Upper lobe of left lung (tissue), 6 donors: ENCODE measurements at regions not wholly inside any gene's neighbourhood (a gene's known extent, or its start where the extent isn't known, plus 50 kb on each side); places are given as distances from the start of the nearest gene placed in this dataset.

ENCODE experiments used
- ATAC-seq, 2 donors: fragments of 200-7000 bp; cut with Tn5 transposase; one replicate each; pipeline ENCODE4 v1.9.1; 2022; ENCODE audit warnings: mild to moderate bottlenecking in 2 of 2, moderate library complexity in 2 of 2; ENCODE audit not compliant: low FRiP score in 2 of 2
- DNase-seq, 2 donors: peaks; one replicate each; pipeline ENCODE4 v3.0.0-alpha.2; 2019 to 2020
- H3K27ac ChIP-seq, 4 donors: fragments of 200-600 bp; sonication (generic); one replicate each; pipeline ENCODE4 v1.5.1; 2016 to 2019
- H3K27me3 ChIP-seq, 4 donors: fragments of 200-600 bp; sonication (generic); one replicate each; pipeline ENCODE4 v1.5.1; 2017 to 2019
- H3K36me3 ChIP-seq, 4 donors: fragments of 200-600 bp; sonication (generic); one replicate each; pipeline ENCODE4 v1.5.1; 2016 to 2019
- H3K4me1 ChIP-seq, 4 donors: fragments of 200-600 bp; sonication (generic); one replicate each; pipeline ENCODE4 v1.5.1; 2018 to 2019
- H3K4me3 ChIP-seq, 4 donors: fragments of 200-600 bp; sonication (generic); one replicate each; pipeline ENCODE4 v1.5.1; 2017 to 2019; ENCODE audit warnings: mild to moderate bottlenecking in 2 of 4, moderate library complexity in 1 of 4
- H3K9me3 ChIP-seq, 4 donors: fragments of 200-600 bp; sonication (generic); one replicate each; pipeline ENCODE4 v1.5.1; 2018 to 2019
- EP300 ChIP-seq, 4 donors: sonication (generic); formaldehyde crosslinking; IDR thresholded peaks; one replicate each; pipeline ENCODE4 v1.5.1; 2017; ENCODE audit warnings: antibody characterized with exemption in 4 of 4, control low read depth in 2 of 4
- POLR2A ChIP-seq, 4 donors: fragments of 450-650 bp; IDR thresholded peaks; one replicate each; pipeline ENCODE4 v1.5.1; 2016 to 2017; ENCODE audit warnings: antibody characterized with exemption in 4 of 4, mild to moderate bottlenecking in 2 of 4
- POLR2AphosphoS5 ChIP-seq, 2 donors: sonication (generic); formaldehyde crosslinking; IDR thresholded peaks; one replicate each; pipeline ENCODE4 v1.5.1; 2017; ENCODE audit warnings: antibody characterized with exemption in 2 of 2
- WGBS, 2 donors: methylation state at CpG; one replicate each; pipeline ENCODE4 v1.1.5; 2017 to 2018; 5-methylcytosine and 5-hydroxymethylcytosine counted together
- TF ChIP-seq, protein P1 (sequence below), 6 experiments: fragments of 450-650 bp in 4 of 6; fragments of 200-600 bp in 2 of 6; sonication (generic) in 2 of 6; IDR thresholded peaks; one replicate each; pipeline ENCODE4 v1.5.1; 2016 to 2019; ENCODE audit warnings: antibody characterized with exemption in 6 of 6
- donor health status: DM: no; HTN: no; CAD: no; lungs with moderate emphysema.
- donor health status: DM: no; HTN: yes; CAD: no; lungs with severe emphysema.

DNA sequence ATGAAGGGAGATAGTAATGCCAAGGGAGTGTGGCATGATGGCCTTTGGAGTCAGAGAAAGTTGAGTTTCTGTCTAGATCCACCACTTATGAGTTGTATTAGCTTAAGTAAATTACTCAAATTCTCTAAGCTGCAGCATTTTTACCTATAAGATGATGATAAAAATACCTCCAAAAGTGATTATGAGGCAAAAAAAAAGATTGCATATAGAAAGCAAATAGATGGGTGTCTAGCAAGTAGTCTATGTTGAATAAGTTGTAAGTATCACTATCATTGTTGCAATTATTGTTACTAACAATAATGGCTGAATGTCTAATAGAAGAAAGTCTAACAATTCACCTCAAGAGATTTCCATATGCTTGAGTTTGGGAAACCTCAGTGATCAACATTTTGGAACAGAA is 959.2 kb upstream of the GJE1 start:
- ATAC-seq = no peak
- no peak overlapping the region for H3K4me3 ChIP-seq
- no peaks in the 10 kb centered on the region for H3K27me3 ChIP-seq
- TF ChIP-seq POLR2A (IDR thresholded peaks at IDR 0.05) (no peak), POLR2AphosphoS5 (IDR thresholded peaks at IDR 0.05) (no peak), EP300 (IDR thresholded peaks at IDR 0.05) (no peak)
- TF ChIP-seq, protein P1, sequence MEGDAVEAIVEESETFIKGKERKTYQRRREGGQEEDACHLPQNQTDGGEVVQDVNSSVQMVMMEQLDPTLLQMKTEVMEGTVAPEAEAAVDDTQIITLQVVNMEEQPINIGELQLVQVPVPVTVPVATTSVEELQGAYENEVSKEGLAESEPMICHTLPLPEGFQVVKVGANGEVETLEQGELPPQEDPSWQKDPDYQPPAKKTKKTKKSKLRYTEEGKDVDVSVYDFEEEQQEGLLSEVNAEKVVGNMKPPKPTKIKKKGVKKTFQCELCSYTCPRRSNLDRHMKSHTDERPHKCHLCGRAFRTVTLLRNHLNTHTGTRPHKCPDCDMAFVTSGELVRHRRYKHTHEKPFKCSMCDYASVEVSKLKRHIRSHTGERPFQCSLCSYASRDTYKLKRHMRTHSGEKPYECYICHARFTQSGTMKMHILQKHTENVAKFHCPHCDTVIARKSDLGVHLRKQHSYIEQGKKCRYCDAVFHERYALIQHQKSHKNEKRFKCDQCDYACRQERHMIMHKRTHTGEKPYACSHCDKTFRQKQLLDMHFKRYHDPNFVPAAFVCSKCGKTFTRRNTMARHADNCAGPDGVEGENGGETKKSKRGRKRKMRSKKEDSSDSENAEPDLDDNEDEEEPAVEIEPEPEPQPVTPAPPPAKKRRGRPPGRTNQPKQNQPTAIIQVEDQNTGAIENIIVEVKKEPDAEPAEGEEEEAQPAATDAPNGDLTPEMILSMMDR (IDR thresholded peaks at IDR 0.05) = no peak
- H3K9me3 ChIP-seq = no peaks in the 10 kb centered on the region
- DNase-seq = no peak
- H3K36me3 ChIP-seq = no peaks in the 10 kb centered on the region
- no peak overlapping the region for H3K27ac ChIP-seq
- no peaks in the 10 kb centered on the region for H3K4me1 ChIP-seq

- no peaks in the 10 kb centered on the region for H3K9me3 ChIP-seq
Observed at GRCh38 chr6:141169419-141169818, 963.3 kb upstream of the GJE1 start.

DNA sequence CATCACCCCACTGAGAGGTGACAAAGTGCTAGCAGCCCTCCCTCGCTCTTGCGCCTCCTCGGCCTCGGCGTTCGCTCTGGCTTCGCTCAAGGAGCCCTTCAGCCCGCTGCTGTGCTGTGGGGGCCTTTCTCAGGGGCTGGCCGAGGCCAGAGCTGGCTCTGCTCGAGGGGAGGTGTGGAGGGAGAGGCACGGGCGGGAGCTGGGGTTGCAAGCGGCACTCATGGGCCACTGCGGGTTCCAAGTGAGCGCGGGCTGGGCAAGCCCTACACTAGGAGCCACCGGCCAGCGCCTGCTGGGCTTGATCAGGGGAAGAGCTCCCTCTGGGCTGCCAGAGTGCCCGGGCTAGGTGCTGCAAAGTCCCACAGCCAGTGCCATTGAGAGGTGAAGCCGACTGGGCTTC is 964.8 kb upstream of the GJE1 start:
- H3K9me3 ChIP-seq = no peaks in the 10 kb centered on the region
- H3K4me3 ChIP-seq = no peak overlapping the region
- 92 to 94% methylated on average over 16 to 20 of the region's 20 CpGs for WGBS, 2 donors
- peaks cover 0 to 6% (median 0%) of the 10 kb centered on the region in 4 donors for H3K4me1 ChIP-seq
- H3K36me3 ChIP-seq = no peaks in the 10 kb centered on the region
- H3K27ac ChIP-seq = no peak overlapping the region
- no peaks in the 10 kb centered on the region for H3K27me3 ChIP-seq
- TF ChIP-seq, protein P1 (IDR thresholded peaks at IDR 0.05) = no peak
- no peak for TF ChIP-seq POLR2AphosphoS5 (IDR thresholded peaks at IDR 0.05)
- TF ChIP-seq EP300 (IDR thresholded peaks at IDR 0.05) = no peak
- TF ChIP-seq POLR2A (IDR thresholded peaks at IDR 0.05) = no peak
- DNase-seq = peak in 1 of 2 donors; percentile 62
- ATAC-seq = no peak

More at GRCh38 chr6:141169419-141169818, 963.3 kb upstream of the GJE1 start:
- Histone ChIP-seq H3K27ac (no peak overlapping the region), H3K27me3 (no peaks in the 10 kb centered on the region), H3K36me3 (no peaks in the 10 kb centered on the region), H3K4me3 (no peak overlapping the region), H3K4me1 (peaks cover 0 to 4% (median 0%) of the 10 kb centered on the region in 4 donors)
- TF ChIP-seq EP300 (IDR thresholded peaks at IDR 0.05) = no peak
- TF ChIP-seq, protein P1 (IDR thresholded peaks at IDR 0.05) = no peak
- no peak for TF ChIP-seq POLR2A (IDR thresholded peaks at IDR 0.05)
- TF ChIP-seq POLR2AphosphoS5 (IDR thresholded peaks at IDR 0.05) = no peak
- WGBS, 2 donors = 70 to 83% methylated on average over 1 of the region's 1 CpG
- no peak for ATAC-seq
- DNase-seq = no peak

GRCh38 chr6:141165002-141165665 is 967.6 kb upstream of the GJE1 start:
- H3K27ac ChIP-seq = no peak overlapping the region
- H3K4me3 ChIP-seq = no peak overlapping the region
- TF ChIP-seq, protein P1 (IDR thresholded peaks at IDR 0.05) = no peak
- TF ChIP-seq POLR2A (IDR thresholded peaks at IDR 0.05) = no peak
- TF ChIP-seq EP300 (IDR thresholded peaks at IDR 0.05) = no peak
- no peak for TF ChIP-seq POLR2AphosphoS5 (IDR thresholded peaks at IDR 0.05)
- 68 to 87% methylated on average over 1 of the region's 1 CpG for WGBS, 2 donors
- no peaks in the 10 kb centered on the region for H3K36me3 ChIP-seq
- ATAC-seq (no peak), DNase-seq (no peak)
- H3K4me1 ChIP-seq = peaks cover 0 to 6% (median 0%) of the 10 kb centered on the region in 4 donors
- no peaks in the 10 kb centered on the region for H3K27me3 ChIP-seq
- H3K9me3 ChIP-seq = no peaks in the 10 kb centered on the region
